K562 (cell line): ENCODE measurements at regions not wholly inside any gene's neighbourhood (a gene's known extent, or its start where the extent isn't known, plus 50 kb on each side); places are given as distances from the start of the nearest gene placed in this dataset.

Experiments used
- BCL6 ChIP-seq: fragments of 250-450 bp; sonication (Bioruptor Pico); IDR thresholded peaks from 2 replicates; pipeline ENCODE4 v1.4.0; 2020
- CBFB ChIP-seq: sonication (generic); formaldehyde crosslinking; IDR thresholded peaks from 2 replicates; pipeline ENCODE4 v1.4.0; 2020; ENCODE audit warnings: mild to moderate bottlenecking, missing genetic modification reagents
- EGR1 ChIP-seq: fragments of 450-650 bp; conservative IDR thresholded peaks from 2 replicates; pipeline ENCODE4 v1.6.1; 2017; ENCODE audit warnings: mild to moderate bottlenecking
- HNRNPL ChIP-seq: fragments of 200-400 bp; formaldehyde crosslinking; IDR thresholded peaks from 2 replicates; pipeline ENCODE4 v1.6.1; 2017; ENCODE audit warnings: low read depth, mild to moderate bottlenecking, low read length
- HSF4 ChIP-seq: fragments of 250-450 bp; sonication (Bioruptor Pico); IDR thresholded peaks from 2 replicates; pipeline ENCODE4 v2.1.2; 2022; ENCODE audit warnings: mild to moderate bottlenecking, moderate library complexity, borderline replicate concordance
- MEF2A ChIP-seq: IDR thresholded peaks from 2 replicates; pipeline ENCODE4 v1.6.1; 2011; ENCODE audit warnings: low read depth, mild to moderate bottlenecking, low read length, moderate library complexity; ENCODE audit not compliant: control insufficient read depth
- NFATC3 ChIP-seq: fragments of 450-650 bp; IDR thresholded peaks from 2 replicates; pipeline ENCODE4 v1.6.1; 2017; ENCODE audit warnings: mild to moderate bottlenecking
- OTX1 ChIP-seq: fragments of 450-650 bp; formaldehyde crosslinking; IDR thresholded peaks from 2 replicates; pipeline ENCODE4 v1.4.0; 2022; ENCODE audit warnings: mild to moderate bottlenecking
- POLR2H ChIP-seq: IDR thresholded peaks from 2 replicates; pipeline ENCODE4 v1.6.1; 2016; ENCODE audit warnings: missing genetic modification characterization, low read depth, mild to moderate bottlenecking, control low read depth, missing compliant biosample characterization, moderate library complexity
- SP2 ChIP-seq: IDR thresholded peaks from 2 replicates; pipeline ENCODE4 v1.6.1; 2011; ENCODE audit warnings: mild to moderate bottlenecking, low read depth, low read length, moderate library complexity; ENCODE audit not compliant: poor library complexity, severe bottlenecking; ENCODE audit errors: extremely low read depth
- ZNF217 ChIP-seq: sonication (generic); formaldehyde crosslinking; IDR thresholded peaks from 2 replicates; pipeline ENCODE4 v1.8.0; 2022; ENCODE audit warnings: mild to moderate bottlenecking, missing genetic modification reagents
- TF ChIP-seq, protein P1 (sequence below): fragments of 450-650 bp; conservative IDR thresholded peaks from 2 replicates; pipeline ENCODE4 v1.6.1; 2016; ENCODE audit warnings: missing genetic modification characterization, low read depth, mild to moderate bottlenecking, control low read depth, missing compliant biosample characterization
- TF ChIP-seq, protein P2 (sequence below): fragments of 450-650 bp; IDR thresholded peaks from 2 replicates; pipeline ENCODE4 v1.6.1; 2016
- TF ChIP-seq, protein P3 (sequence below): fragments of 450-650 bp; IDR thresholded peaks from one replicate; pipeline ENCODE4 v1.6.1; 2018; ENCODE audit warnings: mild to moderate bottlenecking, moderate library complexity; ENCODE audit not compliant: partially characterized antibody

DNA sequence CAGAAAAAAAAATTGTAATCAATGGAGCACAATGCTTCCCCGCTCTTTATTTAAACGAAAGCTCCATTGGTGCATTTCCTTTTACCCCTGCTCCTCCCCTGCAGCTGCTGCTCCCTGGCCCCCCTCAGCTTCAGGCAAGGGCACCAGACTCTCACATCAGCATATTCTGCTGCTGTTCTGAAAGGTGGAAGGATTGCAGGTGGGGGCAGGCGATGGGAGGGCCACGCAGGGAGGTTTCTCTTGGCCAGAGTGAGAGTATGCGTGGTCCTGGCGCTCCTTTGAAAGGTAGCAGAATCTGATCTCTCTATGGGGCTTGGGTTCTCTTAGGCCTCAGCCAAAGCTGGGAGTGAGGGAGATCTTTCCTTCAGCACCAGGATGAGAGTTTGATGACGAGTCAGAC is 240.9 kb upstream of the CADM1 start (continued):
- TF ChIP-seq, protein P1, sequence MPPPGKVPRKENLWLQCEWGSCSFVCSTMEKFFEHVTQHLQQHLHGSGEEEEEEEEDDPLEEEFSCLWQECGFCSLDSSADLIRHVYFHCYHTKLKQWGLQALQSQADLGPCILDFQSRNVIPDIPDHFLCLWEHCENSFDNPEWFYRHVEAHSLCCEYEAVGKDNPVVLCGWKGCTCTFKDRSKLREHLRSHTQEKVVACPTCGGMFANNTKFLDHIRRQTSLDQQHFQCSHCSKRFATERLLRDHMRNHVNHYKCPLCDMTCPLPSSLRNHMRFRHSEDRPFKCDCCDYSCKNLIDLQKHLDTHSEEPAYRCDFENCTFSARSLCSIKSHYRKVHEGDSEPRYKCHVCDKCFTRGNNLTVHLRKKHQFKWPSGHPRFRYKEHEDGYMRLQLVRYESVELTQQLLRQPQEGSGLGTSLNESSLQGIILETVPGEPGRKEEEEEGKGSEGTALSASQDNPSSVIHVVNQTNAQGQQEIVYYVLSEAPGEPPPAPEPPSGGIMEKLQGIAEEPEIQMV (tag), result no peak
- TF ChIP-seq SP2 (no peak), BCL6 (CRISPR knock-in tag) (no peak), CBFB (CRISPR knock-in tag) (no peak), EGR1 (no peak), POLR2H (tag) (no peak), HNRNPL (no peak), MEF2A (no peak), OTX1 (no peak), ZNF217 (CRISPR knock-in tag) (no peak), HSF4 (no peak), NFATC3 (no peak)
- TF ChIP-seq, protein P2, sequence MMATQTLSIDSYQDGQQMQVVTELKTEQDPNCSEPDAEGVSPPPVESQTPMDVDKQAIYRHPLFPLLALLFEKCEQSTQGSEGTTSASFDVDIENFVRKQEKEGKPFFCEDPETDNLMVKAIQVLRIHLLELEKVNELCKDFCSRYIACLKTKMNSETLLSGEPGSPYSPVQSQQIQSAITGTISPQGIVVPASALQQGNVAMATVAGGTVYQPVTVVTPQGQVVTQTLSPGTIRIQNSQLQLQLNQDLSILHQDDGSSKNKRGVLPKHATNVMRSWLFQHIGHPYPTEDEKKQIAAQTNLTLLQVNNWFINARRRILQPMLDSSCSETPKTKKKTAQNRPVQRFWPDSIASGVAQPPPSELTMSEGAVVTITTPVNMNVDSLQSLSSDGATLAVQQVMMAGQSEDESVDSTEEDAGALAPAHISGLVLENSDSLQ, result no peak
- TF ChIP-seq, protein P3, sequence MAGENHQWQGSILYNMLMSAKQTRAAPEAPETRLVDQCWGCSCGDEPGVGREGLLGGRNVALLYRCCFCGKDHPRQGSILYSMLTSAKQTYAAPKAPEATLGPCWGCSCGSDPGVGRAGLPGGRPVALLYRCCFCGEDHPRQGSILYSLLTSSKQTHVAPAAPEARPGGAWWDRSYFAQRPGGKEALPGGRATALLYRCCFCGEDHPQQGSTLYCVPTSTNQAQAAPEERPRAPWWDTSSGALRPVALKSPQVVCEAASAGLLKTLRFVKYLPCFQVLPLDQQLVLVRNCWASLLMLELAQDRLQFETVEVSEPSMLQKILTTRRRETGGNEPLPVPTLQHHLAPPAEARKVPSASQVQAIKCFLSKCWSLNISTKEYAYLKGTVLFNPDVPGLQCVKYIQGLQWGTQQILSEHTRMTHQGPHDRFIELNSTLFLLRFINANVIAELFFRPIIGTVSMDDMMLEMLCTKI, result no peak
- TF ChIP-seq, all 486 proteins: peak for 0
